C4-2B (cell line): ENCODE measurements at regions not wholly inside any gene's neighbourhood (a gene's known extent, or its start where the extent isn't known, plus 50 kb on each side); places are given as distances from the start of the nearest gene placed in this dataset.

ENCODE experiments used
- H3K27ac ChIP-seq: fragments of 450-650 bp; 2 replicates; pipeline ENCODE4 v1.5.1; 2017
- CTCF ChIP-seq: fragments of 450-650 bp; conservative IDR thresholded peaks from 2 replicates; pipeline ENCODE4 v1.5.1; 2017; ENCODE audit warnings: mild to moderate bottlenecking
- ZFX ChIP-seq: fragments of 450-650 bp; IDR thresholded peaks from 2 replicates; pipeline ENCODE4 v1.6.1; 2017

GRCh38 chr4:177229331-177229730 is 80.3 kb upstream of the NEIL3 start:
- no peak for TF ChIP-seq CTCF
- TF ChIP-seq ZFX: no peak
- H3K27ac ChIP-seq: no peak overlapping the region

- no peak for TF ChIP-seq CTCF
- no peak for TF ChIP-seq ZFX
- no peak overlapping the region for H3K27ac ChIP-seq
Measured at GRCh38 chr4:177232473-177232872, 77.2 kb upstream of the NEIL3 start.

- no peak for TF ChIP-seq CTCF
- no peak for TF ChIP-seq ZFX
- no peak overlapping the region for H3K27ac ChIP-seq
Measured at GRCh38 chr4:177235026-177235425, 74.6 kb upstream of the NEIL3 start.

GRCh38 chr4:177236886-177237285 is 72.8 kb upstream of the NEIL3 start:
- H3K27ac ChIP-seq: no peak overlapping the region
- TF ChIP-seq CTCF (no peak), ZFX (no peak)

GRCh38 chr4:177237291-177237690 is 72.4 kb upstream of the NEIL3 start:
- TF ChIP-seq ZFX (no peak), CTCF (no peak)
- H3K27ac ChIP-seq: no peak overlapping the region

GRCh38 chr4:177239477-177239876 is 70.2 kb upstream of the NEIL3 start:
- H3K27ac ChIP-seq: no peak overlapping the region
- TF ChIP-seq CTCF (no peak), ZFX (no peak)

GRCh38 chr4:177239878-177240277 is 69.8 kb upstream of the NEIL3 start:
- TF ChIP-seq CTCF (no peak), ZFX (no peak)
- H3K27ac ChIP-seq: no peak overlapping the region
